H1 (cell line): ENCODE measurements at regions not wholly inside any gene's neighbourhood (a gene's known extent, or its start where the extent isn't known, plus 50 kb on each side); places are given as distances from the start of the nearest gene placed in this dataset.

Experiments used
- CTCF ChIA-PET: fragments of 300-600 bp; sonication (Branson Sonifier 250); formaldehyde crosslinking; loops from one replicate; lab custom pipeline; 2021; ENCODE audit not compliant: partially characterized antibody; lab: Charles Lee
- POLR2A ChIA-PET: fragments of 300-600 bp; sonication (Branson Sonifier 250); formaldehyde crosslinking; loops from one replicate; lab custom pipeline; 2021; ENCODE audit warnings: inconsistent platforms; ENCODE audit not compliant: partially characterized antibody; lab: Charles Lee
- DNase-seq, 2 experiments: peaks; one replicate each; pipeline versions ENCODE4 v3.0.0 to v3.0.0-alpha.2; 2010 to 2022; ENCODE audit warnings: low spot score in 2 of 2, low read depth in 1 of 2, mixed read lengths in 1 of 2
- FAIRE-seq: peaks from 2 replicates; lab custom pipeline; 2011; peaks lifted over from hg19 to GRCh38; lab: Jason Lieb, UNC
- H2AFZ ChIP-seq: 2 replicates; pipeline ENCODE4 v1.8.1; 2012; ENCODE audit warnings: low read length, inconsistent platforms
- H2AK5ac ChIP-seq: 2 replicates; pipeline ENCODE4 v1.6.1; 2013; ENCODE audit warnings: low read depth, low read length
- H2BK120ac ChIP-seq: replicated peaks from 2 replicates; pipeline ENCODE3; 2013; ENCODE audit warnings: low read depth, low read length, inconsistent platforms
- H2BK12ac ChIP-seq: 2 replicates; pipeline ENCODE4 v1.6.1; 2013; ENCODE audit warnings: low read depth, low read length
- H2BK15ac ChIP-seq: 2 replicates; pipeline ENCODE4 v1.6.1; 2013; ENCODE audit warnings: low read length
- H2BK20ac ChIP-seq: 2 replicates; pipeline ENCODE4 v1.6.1; 2013; ENCODE audit warnings: low read length
- H2BK5ac ChIP-seq: 2 replicates; pipeline ENCODE4 v1.6.1; 2013; ENCODE audit warnings: low read depth, low read length
- H3K14ac ChIP-seq: 2 replicates; pipeline ENCODE4 v1.6.1; 2013; ENCODE audit warnings: inconsistent platforms; ENCODE audit not compliant: insufficient read length
- H3K18ac ChIP-seq: 2 replicates; pipeline ENCODE4 v1.6.1; 2013; ENCODE audit warnings: low read length; ENCODE audit errors: extremely low read depth
- H3K23ac ChIP-seq: 2 replicates; pipeline ENCODE4 v1.6.1; 2013; ENCODE audit warnings: inconsistent platforms; ENCODE audit not compliant: insufficient read length
- H3K23me2 ChIP-seq: 2 replicates; pipeline ENCODE4 v1.6.1; 2013; ENCODE audit warnings: low read depth, low read length
- H3K27ac ChIP-seq: 2 replicates; pipeline ENCODE4 v1.6.1; 2011; ENCODE audit warnings: low read depth, low read length, inconsistent platforms
- H3K27me3 ChIP-seq, 4 experiments: replicated peaks in 1 of 4; 1 replicate in 1 of 4; 2 replicates in 3 of 4; pipeline versions ENCODE4 v1.6.1 to v1.8.1; 2011 to 2013; ENCODE audit warnings: low read length in 3 of 4, mild to moderate bottlenecking in 3 of 4, inconsistent platforms in 2 of 4, mixed read lengths in 2 of 4, moderate library complexity in 1 of 4; ENCODE audit not compliant: control insufficient read depth in 3 of 4, insufficient read depth in 3 of 4; ENCODE audit errors: extremely low read depth in 1 of 4
- H3K36me3 ChIP-seq, 4 experiments: 2 replicates each; pipeline versions ENCODE4 v1.6.1 to v1.8.1; 2011 to 2013; ENCODE audit warnings: mild to moderate bottlenecking in 4 of 4, low read length in 3 of 4, moderate library complexity in 2 of 4, control low read depth in 1 of 4, inconsistent platforms in 1 of 4; ENCODE audit not compliant: insufficient read depth in 4 of 4, control insufficient read depth in 2 of 4
- H3K4ac ChIP-seq: replicated peaks from 2 replicates; pipeline ENCODE3; 2013; ENCODE audit warnings: low read length, low read depth, mixed read lengths, inconsistent platforms; ENCODE audit not compliant: insufficient read length
- H3K4me1 ChIP-seq, 4 experiments: replicated peaks in 1 of 4; 1 replicate in 1 of 4; 2 replicates in 3 of 4; pipeline versions ENCODE4 v1.6.1 to v1.8.1; 2011 to 2013; ENCODE audit warnings: low read length in 3 of 4, inconsistent platforms in 2 of 4, mixed read lengths in 1 of 4; ENCODE audit not compliant: insufficient read depth in 4 of 4, control insufficient read depth in 3 of 4
- H3K4me2 ChIP-seq, 2 experiments: 2 replicates each; pipeline versions ENCODE4 v1.6.1 to v1.8.1; 2011 to 2013; ENCODE audit warnings: low read depth in 2 of 2, low read length in 2 of 2, control low read depth in 1 of 2, inconsistent platforms in 1 of 2, mild to moderate bottlenecking in 1 of 2; ENCODE audit not compliant: insufficient read depth in 1 of 2
- H3K4me3 ChIP-seq, 4 experiments: fragments of 200-600, 300-600 bp in 1 of 4; sonication (generic), shearing (Covaris generic), sonication (Bioruptor Twin) in 1 of 4; 2 replicates each; pipeline versions ENCODE4 v1.5.1 to v1.8.1; 2011 to 2016; ENCODE audit warnings: low read length in 4 of 4, low read depth in 3 of 4, control low read depth in 2 of 4, inconsistent platforms in 2 of 4, mild to moderate bottlenecking in 2 of 4, mixed read lengths in 1 of 4, moderate library complexity in 1 of 4; ENCODE audit not compliant: insufficient read depth in 2 of 4; ENCODE audit errors: extremely low read depth in 1 of 4
- H3K56ac ChIP-seq: replicated peaks from 2 replicates; pipeline ENCODE3; 2013; ENCODE audit warnings: low read depth, mild to moderate bottlenecking, mixed read lengths, low read length, inconsistent platforms; ENCODE audit not compliant: insufficient read length
- H3K79me1 ChIP-seq: 2 replicates; pipeline ENCODE4 v1.6.1; 2013; ENCODE audit warnings: low read depth, low read length, control low read depth
- H3K79me2 ChIP-seq, 2 experiments: 2 replicates each; pipeline versions ENCODE4 v1.6.1 to v1.8.1; 2012 to 2013; ENCODE audit warnings: low read length in 2 of 2, mild to moderate bottlenecking in 2 of 2, inconsistent platforms in 1 of 2; ENCODE audit not compliant: insufficient read depth in 2 of 2, control insufficient read depth in 1 of 2
- H3K9ac ChIP-seq, 4 experiments: replicated peaks in 1 of 4; 1 replicate in 1 of 4; 2 replicates in 3 of 4; pipeline versions ENCODE4 v1.6.1 to v1.8.1; 2011 to 2013; ENCODE audit warnings: low read depth in 3 of 4, low read length in 3 of 4, control low read depth in 2 of 4, mild to moderate bottlenecking in 2 of 4, moderate library complexity in 2 of 4, inconsistent platforms in 1 of 4; ENCODE audit errors: extremely low read depth in 1 of 4
- H3K9me3 ChIP-seq, 2 experiments: 2 replicates each; pipeline versions ENCODE4 v1.6.1 to v1.8.1; 2012 to 2013; ENCODE audit warnings: mild to moderate bottlenecking in 2 of 2, moderate library complexity in 2 of 2, control low read depth in 1 of 2, inconsistent platforms in 1 of 2, low read depth in 1 of 2, low read length in 1 of 2, mixed read lengths in 1 of 2; ENCODE audit not compliant: insufficient read depth in 2 of 2
- H4K20me1 ChIP-seq, 2 experiments: replicated peaks in 1 of 2; 2 replicates each; pipeline versions ENCODE3 to v1.8.1; 2011 to 2013; ENCODE audit warnings: inconsistent platforms in 2 of 2, low read length in 2 of 2, mild to moderate bottlenecking in 1 of 2; ENCODE audit not compliant: insufficient read depth in 2 of 2, control insufficient read depth in 1 of 2
- H4K5ac ChIP-seq: 2 replicates; pipeline ENCODE4 v1.6.1; 2013; ENCODE audit warnings: low read length, low read depth, mixed read lengths, inconsistent platforms; ENCODE audit not compliant: insufficient read length
- H4K8ac ChIP-seq: 2 replicates; pipeline ENCODE4 v1.8.0; 2013; ENCODE audit warnings: mild to moderate bottlenecking, moderate library complexity, low read length, inconsistent platforms; ENCODE audit not compliant: insufficient read depth; ENCODE audit errors: extremely low read depth
- H4K91ac ChIP-seq: replicated peaks from 2 replicates; pipeline ENCODE3; 2013; ENCODE audit warnings: low read length, mixed read lengths, inconsistent platforms; ENCODE audit not compliant: insufficient read length
- EGR1 ChIP-seq: IDR thresholded peaks from 2 replicates; pipeline ENCODE4 v1.6.1; 2011; ENCODE audit warnings: low read depth, low read length, borderline replicate concordance
- GTF2F1 ChIP-seq: IDR thresholded peaks from 2 replicates; pipeline ENCODE4 v1.6.1; 2012; ENCODE audit warnings: low read depth, low read length, improper control_type of control experiment, borderline replicate concordance
- JUN ChIP-seq: IDR thresholded peaks from 2 replicates; pipeline ENCODE4 v1.6.1; 2011; ENCODE audit warnings: low read depth, mild to moderate bottlenecking, improper control_type of control experiment, low read length
- PHF8 ChIP-seq: fragments of 200-600 bp; sonication (generic); conservative IDR thresholded peaks from 2 replicates; pipeline ENCODE4 v1.7.1; 2012; ENCODE audit warnings: low read depth, mild to moderate bottlenecking, inconsistent platforms, low read length, moderate library complexity
- POLR2A ChIP-seq, 2 experiments: IDR thresholded peaks; 1 replicate in 1 of 2; 2 replicates in 1 of 2; pipeline ENCODE4 v1.6.1; 2011; ENCODE audit warnings: low read depth in 2 of 2, low read length in 2 of 2, mild to moderate bottlenecking in 2 of 2; ENCODE audit errors: control extremely low read depth in 1 of 2
- POLR2AphosphoS5 ChIP-seq: IDR thresholded peaks from 2 replicates; pipeline ENCODE4 v1.6.1; 2011; ENCODE audit warnings: low read depth, low read length
- RAD21 ChIP-seq, 2 experiments: IDR thresholded peaks in 1 of 2; conservative IDR thresholded peaks in 1 of 2; 2 replicates each; pipeline ENCODE4 v1.6.1; 2011; ENCODE audit warnings: low read depth in 2 of 2, low read length in 2 of 2, improper control_type of control experiment in 1 of 2, inconsistent platforms in 1 of 2, mild to moderate bottlenecking in 1 of 2, moderate library complexity in 1 of 2
- RNF2 ChIP-seq: fragments of 200-900, 300-1000 bp; sonication (generic); IDR thresholded peaks from 2 replicates; pipeline ENCODE4 v1.7.1; 2016; ENCODE audit warnings: borderline replicate concordance, low read depth, mild to moderate bottlenecking, antibody characterized with exemption, low read length; ENCODE audit not compliant: poor library complexity, severe bottlenecking; ENCODE audit errors: missing control alignments
- RXRA ChIP-seq: IDR thresholded peaks from 2 replicates; pipeline ENCODE4 v1.6.1; 2011; ENCODE audit warnings: low read depth, mild to moderate bottlenecking, low read length, moderate library complexity; ENCODE audit not compliant: insufficient read depth
- SIX5 ChIP-seq: IDR thresholded peaks from 2 replicates; pipeline ENCODE4 v1.6.1; 2011; ENCODE audit warnings: mild to moderate bottlenecking, low read depth, low read length
- SRF ChIP-seq: IDR thresholded peaks from 2 replicates; pipeline ENCODE4 v1.6.1; 2011; ENCODE audit warnings: mild to moderate bottlenecking, low read depth, low read length, moderate library complexity
- WGBS, 2 experiments: shearing (Covaris generic) in 1 of 2; methylation state at CpG; one replicate each; pipeline versions ENCODE4 v1.1.6 to v1.1.7; 2013 to 2015; ENCODE audit warnings: low lambda C conversion rate in 2 of 2, mixed read lengths in 2 of 2, inconsistent platforms in 1 of 2, low coverage in 1 of 2, missing lambda C conversion rate in 1 of 2; ENCODE audit not compliant: insufficient replicate concordance in 2 of 2, insufficient coverage in 1 of 2, insufficient read length in 1 of 2; ENCODE audit errors: extremely low coverage in 1 of 2, missing lambda C conversion rate in 1 of 2; 5-methylcytosine and 5-hydroxymethylcytosine counted together
- TF ChIP-seq, protein P1 (sequence below): IDR thresholded peaks from 2 replicates; pipeline ENCODE4 v1.6.1; 2011; ENCODE audit warnings: low read depth, mild to moderate bottlenecking, low read length; ENCODE audit not compliant: insufficient read depth

DNA sequence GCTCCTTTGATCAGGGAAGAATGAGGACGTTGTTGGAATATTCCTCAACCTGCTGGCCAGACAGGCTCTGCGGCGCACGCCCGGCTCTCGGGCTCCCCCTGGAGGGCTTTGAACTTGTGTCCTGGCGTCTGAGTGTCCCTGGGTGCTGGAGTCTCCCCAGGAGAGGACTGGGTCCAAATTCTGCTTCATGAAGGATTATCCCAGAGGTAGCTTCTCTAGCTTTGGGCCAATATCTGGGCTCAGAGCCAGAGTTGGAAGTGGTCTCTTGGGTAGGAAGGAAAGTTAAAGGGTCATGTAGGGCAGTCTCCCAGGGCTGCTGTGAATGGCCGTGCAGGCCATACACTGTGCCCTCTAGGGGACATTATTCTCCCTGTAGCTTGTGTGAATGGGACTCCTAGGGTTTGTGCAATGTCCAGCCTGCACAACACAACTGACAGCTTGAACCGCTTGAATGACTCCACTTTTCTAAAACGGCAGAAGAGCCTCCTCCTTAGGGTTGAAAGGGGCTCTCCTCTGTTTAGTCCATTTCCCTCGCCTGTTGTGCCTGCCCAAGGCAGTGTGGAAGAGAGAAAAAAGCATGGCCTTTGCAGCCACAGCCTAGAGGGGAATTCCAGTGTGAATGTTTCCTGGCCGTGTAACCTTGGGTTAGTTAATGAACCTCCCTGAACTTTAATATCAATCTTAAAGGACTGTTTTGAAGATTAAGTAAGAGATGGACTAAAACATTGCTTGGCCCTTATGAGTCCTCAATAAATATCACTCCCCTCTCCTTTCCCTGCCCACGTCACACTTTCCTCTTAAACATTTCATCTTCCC, 111.2 kb upstream of the THY1 start:
- no peak overlapping the region for H4K5ac ChIP-seq
- no peaks in the 10 kb centered on the region for H3K9me3 ChIP-seq
- peak; percentile 50 for FAIRE-seq
- H3K36me3 ChIP-seq, result no peaks in the 10 kb centered on the region; a peak in 1 of 8 replicates
- no peak overlapping the region for H3K4me2 ChIP-seq
- no peak overlapping the region for H3K14ac ChIP-seq
- H4K91ac ChIP-seq, result no peak overlapping the region
- H3K27ac ChIP-seq, result no peak overlapping the region
- H3K79me2 ChIP-seq, result no peaks in the 10 kb centered on the region
- H2BK15ac ChIP-seq, result no peak overlapping the region
- WGBS, 2 experiments, result 37 to 100% methylated on average over 1 to 13 of the region's 13 CpGs
- H3K56ac ChIP-seq, result no peak overlapping the region
- ChIA-PET CTCF (interaction anchor here (0.6 to 12.1 kb wide), 60 partner anchors 10 to 1450 kb away, joined by 3 to 160 read pairs (median 5); partner anchors contain the start of genes NECTIN1 and USP2), POLR2A (no interaction called here)
- H2BK20ac ChIP-seq, result no peak overlapping the region
- H2BK12ac ChIP-seq, result no peak overlapping the region
- H2AFZ ChIP-seq, result no peak overlapping the region
- DNase-seq, result peak; percentile 36 to 96
- H3K23ac ChIP-seq, result no peak overlapping the region
- no peak overlapping the region for H3K9ac ChIP-seq
- H3K23me2 ChIP-seq, result no peaks in the 10 kb centered on the region
- no peak overlapping the region for H2BK5ac ChIP-seq
- H3K18ac ChIP-seq, result no peak overlapping the region
- H3K4me3 ChIP-seq, result no peak overlapping the region
- no peak overlapping the region for H4K8ac ChIP-seq
- peaks cover 0 to 3% (median 0%) of the 10 kb centered on the region in 4 experiments; a peak in 1 of 7 replicates for H3K27me3 ChIP-seq
- no peaks in the 10 kb centered on the region for H3K79me1 ChIP-seq
- no peaks in the 10 kb centered on the region for H4K20me1 ChIP-seq
- no peak overlapping the region for H2BK120ac ChIP-seq
- peaks cover 0 to 6% (median under 1%) of the 10 kb centered on the region in 4 experiments; a peak in 2 of 7 replicates for H3K4me1 ChIP-seq
- no peak overlapping the region for H2AK5ac ChIP-seq
- H3K4ac ChIP-seq, result no peak overlapping the region
- TF ChIP-seq RXRA (no peak), POLR2AphosphoS5 (no peak), POLR2A (IDR thresholded peaks at IDR 0.05; ENCODE audit: control extremely low read depth in 1 of 2, low read depth in 2 of 2, low read length in 2 of 2) (no peak), SRF (no peak), RNF2 (no peak), EGR1 (no peak), GTF2F1 (no peak), SIX5 (no peak), PHF8 (no peak), RAD21 (IDR thresholded peaks at IDR 0.05 in 1 of 2, conservative IDR thresholded peaks at IDR 0.05 in 1 of 2; ENCODE audit: low read depth in 2 of 2, low read length in 2 of 2) (peak; percentile 76 to 84), JUN (no peak)
- TF ChIP-seq, protein P1, sequence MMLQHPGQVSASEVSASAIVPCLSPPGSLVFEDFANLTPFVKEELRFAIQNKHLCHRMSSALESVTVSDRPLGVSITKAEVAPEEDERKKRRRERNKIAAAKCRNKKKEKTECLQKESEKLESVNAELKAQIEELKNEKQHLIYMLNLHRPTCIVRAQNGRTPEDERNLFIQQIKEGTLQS, result 0 out of 2 replicates have a peak, but pooled peaks have one; percentile 2
